ENCODE measurements at regions not wholly inside any gene's neighbourhood (a gene's known extent, or its start where the extent isn't known, plus 50 kb on each side); places are given as distances from the start of the nearest gene placed in this dataset.
A peak's percentile ranks its signal among the peaks of the same experiment; 100 is the strongest.

- DNase-seq (ENCODE audit: low read depth): no peak
- no peak overlapping the region for H3K4me3 ChIP-seq (ENCODE audit: control insufficient read depth, low read depth, low read length)
- TF ChIP-seq, protein P1, sequence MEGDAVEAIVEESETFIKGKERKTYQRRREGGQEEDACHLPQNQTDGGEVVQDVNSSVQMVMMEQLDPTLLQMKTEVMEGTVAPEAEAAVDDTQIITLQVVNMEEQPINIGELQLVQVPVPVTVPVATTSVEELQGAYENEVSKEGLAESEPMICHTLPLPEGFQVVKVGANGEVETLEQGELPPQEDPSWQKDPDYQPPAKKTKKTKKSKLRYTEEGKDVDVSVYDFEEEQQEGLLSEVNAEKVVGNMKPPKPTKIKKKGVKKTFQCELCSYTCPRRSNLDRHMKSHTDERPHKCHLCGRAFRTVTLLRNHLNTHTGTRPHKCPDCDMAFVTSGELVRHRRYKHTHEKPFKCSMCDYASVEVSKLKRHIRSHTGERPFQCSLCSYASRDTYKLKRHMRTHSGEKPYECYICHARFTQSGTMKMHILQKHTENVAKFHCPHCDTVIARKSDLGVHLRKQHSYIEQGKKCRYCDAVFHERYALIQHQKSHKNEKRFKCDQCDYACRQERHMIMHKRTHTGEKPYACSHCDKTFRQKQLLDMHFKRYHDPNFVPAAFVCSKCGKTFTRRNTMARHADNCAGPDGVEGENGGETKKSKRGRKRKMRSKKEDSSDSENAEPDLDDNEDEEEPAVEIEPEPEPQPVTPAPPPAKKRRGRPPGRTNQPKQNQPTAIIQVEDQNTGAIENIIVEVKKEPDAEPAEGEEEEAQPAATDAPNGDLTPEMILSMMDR (conservative IDR thresholded peaks at IDR 0.05; ENCODE audit: control insufficient read depth, insufficient read depth, low read depth, low read length): no peak
Measured at GRCh38 chr18:10286580-10287150, 167.8 kb upstream of the APCDD1 start.

- no peak overlapping the region for H3K4me3 ChIP-seq (ENCODE audit: control insufficient read depth, low read depth, low read length)
- DNase-seq (ENCODE audit: low read depth): no peak
- TF ChIP-seq, protein P1 (conservative IDR thresholded peaks at IDR 0.05; ENCODE audit: control insufficient read depth, insufficient read depth, low read depth, low read length): no peak
Measured at GRCh38 chr18:10289251-10289650, 165.2 kb upstream of the APCDD1 start.

DNA sequence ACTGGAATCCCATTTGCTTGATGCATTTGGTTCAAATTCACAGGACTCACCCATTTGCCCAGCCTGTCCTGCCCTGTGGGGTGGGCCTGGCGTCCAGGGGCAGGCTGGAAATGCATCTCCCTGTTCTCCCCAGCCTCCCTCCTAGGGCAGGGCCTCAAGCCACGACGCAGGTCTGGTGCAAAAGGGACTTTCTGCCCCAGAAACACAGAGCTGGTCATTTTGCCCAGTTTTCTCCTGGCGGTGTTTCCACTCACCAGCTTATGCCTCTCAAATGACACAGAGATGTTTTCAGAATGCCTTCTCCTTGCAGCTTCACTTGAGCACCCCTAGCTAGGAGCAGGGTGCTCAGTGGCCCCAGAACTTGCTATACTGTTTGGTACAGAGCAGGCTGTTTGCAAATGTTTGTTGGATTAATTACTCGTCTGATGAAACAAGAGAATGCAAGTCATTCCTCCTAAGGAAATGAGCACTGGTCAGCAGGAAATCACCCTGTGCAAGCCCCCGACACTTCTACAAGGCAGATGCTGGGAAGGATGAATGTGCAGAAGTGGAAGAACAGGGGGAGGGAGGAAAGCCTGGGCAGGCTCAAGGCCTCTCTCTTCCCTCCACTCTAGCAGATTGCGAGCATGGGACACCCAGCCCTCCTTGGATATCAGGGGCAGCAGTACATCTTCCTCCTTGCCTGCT, 164.3 kb upstream of the APCDD1 start:
- TF ChIP-seq, protein P1 (conservative IDR thresholded peaks at IDR 0.05; ENCODE audit: control insufficient read depth, insufficient read depth, low read depth, low read length): no peak
- H3K4me3 ChIP-seq (ENCODE audit: control insufficient read depth, low read depth, low read length): no peak overlapping the region
- no peak for DNase-seq (ENCODE audit: low read depth)

DNA sequence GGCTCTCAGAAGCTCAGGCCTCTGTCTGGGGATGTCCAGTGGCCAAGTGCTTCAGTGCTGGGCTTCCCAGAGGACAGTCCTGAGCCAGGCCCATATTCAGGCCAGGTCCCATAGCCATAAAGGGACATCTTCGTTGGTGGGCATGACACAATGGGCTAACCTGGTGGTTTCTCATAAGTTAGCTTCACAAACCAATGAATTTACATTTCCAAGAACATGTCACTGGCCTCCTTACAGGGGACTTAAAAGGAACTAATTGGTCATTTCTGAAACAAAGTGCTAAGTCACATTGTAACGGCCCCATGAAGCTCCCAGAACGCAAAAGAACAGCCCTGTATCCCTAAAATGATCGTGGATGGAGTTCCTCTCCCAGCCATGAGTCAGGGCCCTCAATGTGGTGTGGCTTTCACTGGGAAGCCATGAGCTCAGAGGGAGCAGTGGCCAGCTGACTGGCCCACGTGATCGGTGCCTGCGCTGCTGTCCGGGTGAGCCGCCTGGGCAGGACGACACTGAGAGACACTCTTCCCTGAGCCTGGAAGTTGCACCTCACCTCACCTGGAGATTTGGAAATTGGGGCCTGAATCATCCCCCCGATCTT, 163.7 kb upstream of the APCDD1 start:
- TF ChIP-seq, protein P1 (conservative IDR thresholded peaks at IDR 0.05; ENCODE audit: control insufficient read depth, insufficient read depth, low read depth, low read length): no peak
- DNase-seq (ENCODE audit: low read depth): no peak
- H3K4me3 ChIP-seq (ENCODE audit: control insufficient read depth, low read depth, low read length): no peak overlapping the region

- no peak overlapping the region for H3K4me3 ChIP-seq (ENCODE audit: control insufficient read depth, low read depth, low read length)
- TF ChIP-seq, protein P1 (conservative IDR thresholded peaks at IDR 0.05; ENCODE audit: control insufficient read depth, insufficient read depth, low read depth, low read length): no peak
- peak; percentile 73 for DNase-seq (ENCODE audit: low read depth)
Measured at GRCh38 chr18:10291568-10291981, 162.9 kb upstream of the APCDD1 start.

- TF ChIP-seq, protein P1 (conservative IDR thresholded peaks at IDR 0.05; ENCODE audit: control insufficient read depth, insufficient read depth, low read depth, low read length): no peak
- no peak for DNase-seq (ENCODE audit: low read depth)
- no peak overlapping the region for H3K4me3 ChIP-seq (ENCODE audit: control insufficient read depth, low read depth, low read length)
Measured at GRCh38 chr18:10293966-10294365, 160.5 kb upstream of the APCDD1 start.
